HCT116 (cell line): ENCODE measurements at regions not wholly inside any gene's neighbourhood (a gene's known extent, or its start where the extent isn't known, plus 50 kb on each side); places are given as distances from the start of the nearest gene placed in this dataset.

Experiments used
- CTCF ChIP-seq, 3 experiments: fragments of 200-600 bp in 1 of 3; sonication (generic) in 1 of 3; IDR thresholded peaks in 2 of 3; conservative IDR thresholded peaks in 1 of 3; 2 replicates each; pipeline ENCODE4 v1.5.1; 2012 to 2017; ENCODE audit warnings: low read depth in 2 of 3, low read length in 2 of 3, antibody characterized with exemption in 1 of 3, borderline replicate concordance in 1 of 3, control low read depth in 1 of 3, mild to moderate bottlenecking in 1 of 3, mixed read lengths in 1 of 3, mixed run types in 1 of 3, moderate library complexity in 1 of 3; ENCODE audit not compliant: insufficient read depth in 1 of 3
- ELF1 ChIP-seq: IDR thresholded peaks from 2 replicates; pipeline ENCODE4 v1.6.1; 2012; ENCODE audit warnings: low read depth, borderline replicate concordance
- EZH2 ChIP-seq: fragments of 200-600 bp; sonication (generic); IDR thresholded peaks from 2 replicates; pipeline ENCODE4 v1.6.1; 2017; ENCODE audit warnings: antibody characterized with exemption, mixed run types
- EZH2phosphoT487 ChIP-seq: fragments of 200-600 bp; IDR thresholded peaks from 2 replicates; pipeline ENCODE4 v1.6.1; 2018; ENCODE audit warnings: antibody characterized with exemption, borderline replicate concordance
- MAX ChIP-seq: IDR thresholded peaks from 2 replicates; pipeline ENCODE4 v1.6.1; 2012
- POLR2A ChIP-seq: IDR thresholded peaks from 2 replicates; pipeline ENCODE4 v1.7.0; 2011; ENCODE audit warnings: borderline replicate concordance; ENCODE audit not compliant: insufficient read depth, insufficient read length; ENCODE audit errors: extremely low read depth
- POLR2AphosphoS5 ChIP-seq: IDR thresholded peaks from 2 replicates; pipeline ENCODE4 v1.6.1; 2011; ENCODE audit warnings: mild to moderate bottlenecking, low read depth, low read length, moderate library complexity
- RAD21 ChIP-seq: IDR thresholded peaks from 2 replicates; pipeline ENCODE4 v1.6.1; 2012; ENCODE audit warnings: low read depth, mild to moderate bottlenecking
- SIN3A ChIP-seq: IDR thresholded peaks from 2 replicates; pipeline ENCODE4 v1.6.1; 2012; ENCODE audit warnings: low read depth
- ZNF274 ChIP-seq: fragments of 200-500 bp; sonication (Bioruptor generic); IDR thresholded peaks from 2 replicates; pipeline ENCODE4 v1.6.1; 2014; ENCODE audit warnings: mild to moderate bottlenecking, low read depth, low read length, inconsistent platforms

- TF ChIP-seq POLR2AphosphoS5 (no peak), POLR2A (no peak), CTCF (IDR thresholded peaks at IDR 0.05 in 2 of 3, conservative IDR thresholded peaks at IDR 0.05 in 1 of 3; ENCODE audit: borderline replicate concordance in 1 of 3, insufficient read depth in 1 of 3, low read depth in 2 of 3, low read length in 2 of 3) (no peak), MAX (no peak), ZNF274 (no peak), EZH2phosphoT487 (no peak), EZH2 (no peak), SIN3A (no peak), ELF1 (no peak), RAD21 (no peak)
These were observed 289.2 kb upstream of the CNR1 start for GRCh38 chr6:88455317-88455716.
